ENCODE measurements at regions not wholly inside any gene's neighbourhood (a gene's known extent, or its start where the extent isn't known, plus 50 kb on each side); places are given as distances from the start of the nearest gene placed in this dataset.

DNA sequence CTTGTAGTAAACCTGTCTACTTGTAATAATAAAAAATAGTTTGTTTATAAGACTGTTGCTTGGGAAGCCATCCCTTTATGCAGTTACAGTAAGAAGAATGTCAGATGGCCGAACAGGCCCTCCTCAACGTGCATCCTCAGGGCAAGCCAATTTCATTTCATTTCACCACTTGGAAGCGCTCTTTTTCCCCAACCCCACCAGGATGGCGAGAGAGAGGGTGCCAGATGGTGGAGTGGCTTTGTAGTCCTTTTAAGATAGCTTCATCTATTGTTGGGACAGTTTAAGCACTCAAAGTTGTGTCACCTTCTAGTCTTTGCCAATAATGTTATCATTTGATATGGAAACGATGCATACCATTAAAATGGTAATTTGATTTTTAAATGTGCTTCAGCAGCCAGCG is 356.3 kb upstream of the CAMK1G start:
- TF ChIP-seq EP300 (IDR thresholded peaks at IDR 0.05) = no peak
- TF ChIP-seq, protein P1, sequence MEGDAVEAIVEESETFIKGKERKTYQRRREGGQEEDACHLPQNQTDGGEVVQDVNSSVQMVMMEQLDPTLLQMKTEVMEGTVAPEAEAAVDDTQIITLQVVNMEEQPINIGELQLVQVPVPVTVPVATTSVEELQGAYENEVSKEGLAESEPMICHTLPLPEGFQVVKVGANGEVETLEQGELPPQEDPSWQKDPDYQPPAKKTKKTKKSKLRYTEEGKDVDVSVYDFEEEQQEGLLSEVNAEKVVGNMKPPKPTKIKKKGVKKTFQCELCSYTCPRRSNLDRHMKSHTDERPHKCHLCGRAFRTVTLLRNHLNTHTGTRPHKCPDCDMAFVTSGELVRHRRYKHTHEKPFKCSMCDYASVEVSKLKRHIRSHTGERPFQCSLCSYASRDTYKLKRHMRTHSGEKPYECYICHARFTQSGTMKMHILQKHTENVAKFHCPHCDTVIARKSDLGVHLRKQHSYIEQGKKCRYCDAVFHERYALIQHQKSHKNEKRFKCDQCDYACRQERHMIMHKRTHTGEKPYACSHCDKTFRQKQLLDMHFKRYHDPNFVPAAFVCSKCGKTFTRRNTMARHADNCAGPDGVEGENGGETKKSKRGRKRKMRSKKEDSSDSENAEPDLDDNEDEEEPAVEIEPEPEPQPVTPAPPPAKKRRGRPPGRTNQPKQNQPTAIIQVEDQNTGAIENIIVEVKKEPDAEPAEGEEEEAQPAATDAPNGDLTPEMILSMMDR (IDR thresholded peaks at IDR 0.05) = no peak
- no peak for TF ChIP-seq POLR2AphosphoS5 (IDR thresholded peaks at IDR 0.05)
